GM23338 (cell line): ENCODE measurements at regions not wholly inside any gene's neighbourhood (a gene's known extent, or its start where the extent isn't known, plus 50 kb on each side); places are given as distances from the start of the nearest gene placed in this dataset.

Experiments used
- ATAC-seq: fragments of 200-7000 bp; cut with Tn5 transposase; 3 replicates; pipeline ENCODE4 v1.9.1; 2020
- DNase-seq: peaks from one replicate; pipeline ENCODE4 v3.0.0-alpha.2; 2015; ENCODE audit warnings: low spot score
- H2AFZ ChIP-seq: fragments of 200-600 bp; sonication (generic); 2 replicates; pipeline ENCODE4 v1.8.0; 2016; ENCODE audit warnings: antibody characterized with exemption, mild to moderate bottlenecking, moderate library complexity
- H3F3A ChIP-seq: fragments of 200-600 bp; sonication (generic); replicated peaks from 2 replicates; pipeline ENCODE4 v1.8.0; 2017; ENCODE audit warnings: antibody characterized with exemption, mixed run types, low read depth
- H3K27ac ChIP-seq: fragments of 200-600 bp; sonication (generic); 2 replicates; pipeline ENCODE4 v1.6.1; 2016; ENCODE audit warnings: low read depth
- H3K27me3 ChIP-seq: fragments of 200-600 bp; sonication (generic); 2 replicates; pipeline ENCODE4 v1.8.0; 2016; ENCODE audit warnings: mild to moderate bottlenecking, mixed run types, moderate library complexity; ENCODE audit not compliant: insufficient read depth
- H3K36me3 ChIP-seq: fragments of 200-600 bp; sonication (generic); 2 replicates; pipeline ENCODE4 v1.8.0; 2016; ENCODE audit warnings: mild to moderate bottlenecking; ENCODE audit not compliant: insufficient read depth
- H3K4me1 ChIP-seq: fragments of 200-600 bp; sonication (generic); 2 replicates; pipeline ENCODE4 v1.8.0; 2016; ENCODE audit warnings: mild to moderate bottlenecking, moderate library complexity; ENCODE audit not compliant: insufficient read depth
- H3K4me2 ChIP-seq: fragments of 200-600 bp; sonication (generic); 2 replicates; pipeline ENCODE4 v1.7.1; 2017; ENCODE audit warnings: mixed run types
- H3K4me3 ChIP-seq: fragments of 200-600 bp; sonication (generic); 2 replicates; pipeline ENCODE4 v1.6.1; 2016; ENCODE audit warnings: mixed run types
- H3K79me2 ChIP-seq: fragments of 200-600 bp; sonication (generic); replicated peaks from 2 replicates; pipeline ENCODE4 v1.8.0; 2017; ENCODE audit warnings: mild to moderate bottlenecking; ENCODE audit not compliant: insufficient read depth
- H3K9me2 ChIP-seq: fragments of 200-600 bp; sonication (generic); 2 replicates; pipeline ENCODE4 v1.8.0; 2017; ENCODE audit not compliant: insufficient read depth
- H4K20me1 ChIP-seq: fragments of 200-600 bp; sonication (generic); replicated peaks from 2 replicates; pipeline ENCODE4 v1.8.0; 2017; ENCODE audit warnings: mild to moderate bottlenecking; ENCODE audit not compliant: insufficient read depth
- H3K27ac Mint-ChIP-seq: 2 replicates; pipeline ENCODE4 v1.8.0; 2020; ENCODE audit warnings: inconsistent platforms, mild to moderate bottlenecking, moderate library complexity, mixed read lengths
- H3K27me3 Mint-ChIP-seq: 3 replicates; pipeline ENCODE4 v1.8.0; 2022; ENCODE audit warnings: low read depth, mild to moderate bottlenecking, moderate library complexity, mixed read lengths, inconsistent platforms; ENCODE audit not compliant: insufficient read depth, poor library complexity
- H3K36me3 Mint-ChIP-seq: 3 replicates; pipeline ENCODE4 v1.8.0; 2021; ENCODE audit warnings: low read depth, mild to moderate bottlenecking, inconsistent platforms, moderate library complexity, mixed read lengths
- H3K4me1 Mint-ChIP-seq: 3 replicates; pipeline ENCODE4 v1.8.0; 2020; ENCODE audit warnings: mild to moderate bottlenecking, inconsistent platforms, mixed read lengths
- H3K4me3 Mint-ChIP-seq: 3 replicates; pipeline ENCODE4 v1.8.0; 2021; ENCODE audit warnings: moderate library complexity, mild to moderate bottlenecking, inconsistent platforms, mixed read lengths
- H3K9me3 Mint-ChIP-seq: 3 replicates; pipeline ENCODE4 v1.8.0; 2020; ENCODE audit warnings: moderate library complexity, mild to moderate bottlenecking, inconsistent platforms, mixed read lengths
- CREB1 ChIP-seq: fragments of 250-450 bp; sonication (Bioruptor Pico); IDR thresholded peaks from 2 replicates; pipeline ENCODE4 v1.5.0; 2020; ENCODE audit warnings: low read depth, mild to moderate bottlenecking, moderate library complexity
- CTCF ChIP-seq, 2 experiments: fragments of 200-600 bp in 1 of 2; sonication (generic) in 1 of 2; conservative IDR thresholded peaks; 2 replicates each; pipeline versions ENCODE4 v1.5.1 to v1.6.1; 2016 to 2017; ENCODE audit warnings: antibody characterized with exemption in 2 of 2, low read depth in 2 of 2, mild to moderate bottlenecking in 2 of 2, moderate library complexity in 1 of 2
- EZH2 ChIP-seq: fragments of 200-600 bp; sonication (generic); IDR thresholded peaks from one replicate; pipeline ENCODE4 v1.8.0; 2017; ENCODE audit warnings: antibody characterized with exemption, mild to moderate bottlenecking, low read depth; ENCODE audit not compliant: unreplicated experiment
- EZH2phosphoT487 ChIP-seq: fragments of 200-600 bp; sonication (generic); IDR thresholded peaks from one replicate; pipeline ENCODE4 v1.8.1; 2018; ENCODE audit warnings: antibody characterized with exemption; ENCODE audit not compliant: unreplicated experiment
- JUNB ChIP-seq: IDR thresholded peaks from one replicate; pipeline ENCODE4 v1.6.1; 2016; ENCODE audit warnings: antibody characterized with exemption; ENCODE audit not compliant: unreplicated experiment
- NANOG ChIP-seq: IDR thresholded peaks from 2 replicates; pipeline ENCODE4 v1.6.1; 2016; ENCODE audit warnings: antibody characterized with exemption, borderline replicate concordance
- POLR2AphosphoS5 ChIP-seq: IDR thresholded peaks from 2 replicates; pipeline ENCODE4 v1.6.1; 2016; ENCODE audit warnings: antibody characterized with exemption, low read depth
- REST ChIP-seq: IDR thresholded peaks from one replicate; pipeline ENCODE4 v1.6.1; 2018; ENCODE audit warnings: antibody characterized with exemption; ENCODE audit not compliant: unreplicated experiment
- STAT1 ChIP-seq: IDR thresholded peaks from one replicate; pipeline ENCODE4 v1.6.1; 2016; ENCODE audit warnings: antibody characterized with exemption; ENCODE audit not compliant: unreplicated experiment
- ZNF114 ChIP-seq: fragments of 250-450 bp; sonication (Bioruptor Pico); IDR thresholded peaks from 2 replicates; pipeline ENCODE4 v1.5.0; 2020; ENCODE audit warnings: mild to moderate bottlenecking, moderate library complexity
- ZNF331 ChIP-seq: fragments of 250-450 bp; sonication (Bioruptor Pico); IDR thresholded peaks from 2 replicates; pipeline ENCODE4 v1.5.0; 2020; ENCODE audit warnings: low read depth, mild to moderate bottlenecking, moderate library complexity
- ZNF462 ChIP-seq: fragments of 250-450 bp; sonication (Bioruptor Pico); IDR thresholded peaks from 2 replicates; pipeline ENCODE4 v1.5.0; 2020; ENCODE audit warnings: mild to moderate bottlenecking, moderate library complexity

- Mint-ChIP-seq H3K9me3 (no peaks in the 10 kb centered on the region), H3K27me3 (no peaks in the 10 kb centered on the region), H3K4me1 (no peaks in the 10 kb centered on the region), H3K36me3 (no peaks in the 10 kb centered on the region), H3K4me3 (no peak overlapping the region), H3K27ac (no peak overlapping the region)
- Histone ChIP-seq H3K79me2 (no peaks in the 10 kb centered on the region), H3K36me3 (no peaks in the 10 kb centered on the region; the same call in 1 of the 2 replicates), H3K4me1 (no peaks in the 10 kb centered on the region; the same call in 1 of the 2 replicates), H3K27ac (no peak overlapping the region), H3K4me3 (no peak overlapping the region), H3F3A (no peaks in the 10 kb centered on the region), H3K4me2 (no peak overlapping the region), H2AFZ (no peak overlapping the region), H3K27me3 (no peaks in the 10 kb centered on the region), H3K9me2 (no peaks in the 10 kb centered on the region), H4K20me1 (no peaks in the 10 kb centered on the region)
- TF ChIP-seq CTCF (conservative IDR thresholded peaks at IDR 0.05; ENCODE audit: low read depth in 2 of 2) (no peak), JUNB (no peak), REST (no peak), ZNF331 (CRISPR knock-in tag) (no peak), NANOG (no peak), ZNF462 (CRISPR knock-in tag) (no peak), EZH2 (no peak), STAT1 (no peak), ZNF114 (CRISPR knock-in tag) (no peak), CREB1 (CRISPR knock-in tag) (no peak), POLR2AphosphoS5 (no peak), EZH2phosphoT487 (no peak)
- DNase-seq (no peak), ATAC-seq (no peak)
Measured at GRCh38 chr18:64777556-64777955, 628.7 kb upstream of the LINC00305 start.
